ENCODE measurements at regions not wholly inside any gene's neighbourhood (a gene's known extent, or its start where the extent isn't known, plus 50 kb on each side); places are given as distances from the start of the nearest gene placed in this dataset.
A peak's percentile ranks its signal among the peaks of the same experiment; 100 is the strongest.
"Not testable (repeated sequence)": the region's sequence is repeated elsewhere in the genome, so short reads cannot be mapped to it uniquely, and the experiment has no call there.

- WGBS (ENCODE audit: insufficient coverage) = 90% methylated on average over 2 of the region's 5 CpGs
- not testable (repeated sequence) for H3K4me3 ChIP-seq (ENCODE audit: low read depth, low read length); H3K4me1 ChIP-seq (ENCODE audit: control insufficient read depth, insufficient read depth, low read length); DNase-seq (ENCODE audit: low read depth in 4 of 6, low spot score in 6 of 6); H3K27me3 ChIP-seq (ENCODE audit: control insufficient read depth, insufficient read depth, low read length); H3K36me3 ChIP-seq (ENCODE audit: control insufficient read depth, insufficient read depth, low read length); H3K27ac ChIP-seq (ENCODE audit: low read depth, low read length); H3K9me3 ChIP-seq (ENCODE audit: control insufficient read depth, insufficient read depth, low read length)
Observed at GRCh38 chr12:76292891-76293290, 55.3 kb downstream of the BBS10 start.

- H3K9me3 ChIP-seq (ENCODE audit: control insufficient read depth, insufficient read depth, low read length); H3K4me3 ChIP-seq (ENCODE audit: low read depth, low read length); H3K4me1 ChIP-seq (ENCODE audit: control insufficient read depth, insufficient read depth, low read length); DNase-seq (ENCODE audit: low read depth in 4 of 6, low spot score in 6 of 6); H3K27me3 ChIP-seq (ENCODE audit: control insufficient read depth, insufficient read depth, low read length); H3K27ac ChIP-seq (ENCODE audit: low read depth, low read length); H3K36me3 ChIP-seq (ENCODE audit: control insufficient read depth, insufficient read depth, low read length): not testable (repeated sequence)
- WGBS (ENCODE audit: insufficient coverage) = 91% methylated on average over 8 of the region's 8 CpGs
Observed at GRCh38 chr12:76292305-76292704, 55.9 kb downstream of the BBS10 start.

GRCh38 chr12:76290963-76291859 is 57.0 kb downstream of the BBS10 start:
- DNase-seq (ENCODE audit: low read depth in 4 of 6, low spot score in 6 of 6) = no peak
- Histone ChIP-seq H3K27me3 (ENCODE audit: control insufficient read depth, insufficient read depth, low read length) (no peaks in the 10 kb centered on the region), H3K4me1 (ENCODE audit: control insufficient read depth, insufficient read depth, low read length) (no peaks in the 10 kb centered on the region), H3K4me3 (ENCODE audit: low read depth, low read length) (no peak overlapping the region), H3K9me3 (ENCODE audit: control insufficient read depth, insufficient read depth, low read length) (no peaks in the 10 kb centered on the region), H3K27ac (ENCODE audit: low read depth, low read length) (no peak overlapping the region), H3K36me3 (ENCODE audit: control insufficient read depth, insufficient read depth, low read length) (no peaks in the 10 kb centered on the region)
- WGBS (ENCODE audit: insufficient coverage) = 100% methylated on average over 1 of the region's 3 CpGs

GRCh38 chr12:76288218-76288617 is 60.0 kb downstream of the BBS10 start:
- H3K27ac ChIP-seq (ENCODE audit: low read depth, low read length) = no peak overlapping the region
- no peak overlapping the region for H3K4me3 ChIP-seq (ENCODE audit: low read depth, low read length)
- no peaks in the 10 kb centered on the region for H3K9me3 ChIP-seq (ENCODE audit: control insufficient read depth, insufficient read depth, low read length)
- no peaks in the 10 kb centered on the region for H3K36me3 ChIP-seq (ENCODE audit: control insufficient read depth, insufficient read depth, low read length)
- no peaks in the 10 kb centered on the region for H3K27me3 ChIP-seq (ENCODE audit: control insufficient read depth, insufficient read depth, low read length)
- H3K4me1 ChIP-seq (ENCODE audit: control insufficient read depth, insufficient read depth, low read length) = no peaks in the 10 kb centered on the region
- no peak for DNase-seq (ENCODE audit: low read depth in 4 of 6, low spot score in 6 of 6)

GRCh38 chr12:76284816-76285750 is 63.1 kb downstream of the BBS10 start:
- Histone ChIP-seq H3K9me3 (ENCODE audit: control insufficient read depth, insufficient read depth, low read length) (no peaks in the 10 kb centered on the region), H3K27me3 (ENCODE audit: control insufficient read depth, insufficient read depth, low read length) (no peaks in the 10 kb centered on the region), H3K36me3 (ENCODE audit: control insufficient read depth, insufficient read depth, low read length) (no peaks in the 10 kb centered on the region), H3K4me3 (ENCODE audit: low read depth, low read length) (no peak overlapping the region), H3K4me1 (ENCODE audit: control insufficient read depth, insufficient read depth, low read length) (no peaks in the 10 kb centered on the region), H3K27ac (ENCODE audit: low read depth, low read length) (no peak overlapping the region)
- WGBS (ENCODE audit: insufficient coverage) = 80% methylated on average over 5 of the region's 5 CpGs
- peak in 1 of 6 donors; percentile 30 for DNase-seq (ENCODE audit: low read depth in 4 of 6, low spot score in 6 of 6)

- Histone ChIP-seq H3K27ac (ENCODE audit: low read depth, low read length) (no peak overlapping the region), H3K9me3 (ENCODE audit: control insufficient read depth, insufficient read depth, low read length) (no peaks in the 10 kb centered on the region), H3K27me3 (ENCODE audit: control insufficient read depth, insufficient read depth, low read length) (no peaks in the 10 kb centered on the region), H3K4me1 (ENCODE audit: control insufficient read depth, insufficient read depth, low read length) (no peaks in the 10 kb centered on the region), H3K36me3 (ENCODE audit: control insufficient read depth, insufficient read depth, low read length) (no peaks in the 10 kb centered on the region), H3K4me3 (ENCODE audit: low read depth, low read length) (no peak overlapping the region)
- no peak for DNase-seq (ENCODE audit: low read depth in 4 of 6, low spot score in 6 of 6)
Observed at GRCh38 chr12:76282744-76283143, 65.5 kb downstream of the BBS10 start.

- H3K4me3 ChIP-seq (ENCODE audit: low read depth, low read length) = no peak overlapping the region
- DNase-seq (ENCODE audit: low read depth in 4 of 6, low spot score in 6 of 6) = no peak
- H3K9me3 ChIP-seq (ENCODE audit: control insufficient read depth, insufficient read depth, low read length) = no peaks in the 10 kb centered on the region
- H3K27ac ChIP-seq (ENCODE audit: low read depth, low read length) = no peak overlapping the region
- WGBS (ENCODE audit: insufficient coverage) = 83% methylated on average over 1 of the region's 4 CpGs
- no peaks in the 10 kb centered on the region for H3K36me3 ChIP-seq (ENCODE audit: control insufficient read depth, insufficient read depth, low read length)
- H3K27me3 ChIP-seq (ENCODE audit: control insufficient read depth, insufficient read depth, low read length) = no peaks in the 10 kb centered on the region
- H3K4me1 ChIP-seq (ENCODE audit: control insufficient read depth, insufficient read depth, low read length) = peaks cover 5% of the 10 kb centered on the region
Observed at GRCh38 chr12:76277480-76277879, 70.7 kb downstream of the BBS10 start.

- peaks cover 10% of the 10 kb centered on the region for H3K4me1 ChIP-seq (ENCODE audit: control insufficient read depth, insufficient read depth, low read length)
- no peak overlapping the region for H3K4me3 ChIP-seq (ENCODE audit: low read depth, low read length)
- no peaks in the 10 kb centered on the region for H3K36me3 ChIP-seq (ENCODE audit: control insufficient read depth, insufficient read depth, low read length)
- no peak overlapping the region for H3K27ac ChIP-seq (ENCODE audit: low read depth, low read length)
- no peaks in the 10 kb centered on the region for H3K27me3 ChIP-seq (ENCODE audit: control insufficient read depth, insufficient read depth, low read length)
- WGBS (ENCODE audit: insufficient coverage) = 100% methylated on average over 3 of the region's 4 CpGs
- DNase-seq (ENCODE audit: low read depth in 4 of 6, low spot score in 6 of 6) = no peak
- H3K9me3 ChIP-seq (ENCODE audit: control insufficient read depth, insufficient read depth, low read length) = no peaks in the 10 kb centered on the region
Observed at GRCh38 chr12:76276499-76277151, 71.6 kb downstream of the BBS10 start.

GRCh38 chr12:76275511-76276093 is 72.6 kb downstream of the BBS10 start:
- no peaks in the 10 kb centered on the region for H3K36me3 ChIP-seq (ENCODE audit: control insufficient read depth, insufficient read depth, low read length)
- no peak overlapping the region for H3K27ac ChIP-seq (ENCODE audit: low read depth, low read length)
- H3K4me1 ChIP-seq (ENCODE audit: control insufficient read depth, insufficient read depth, low read length) = peaks cover 11% of the 10 kb centered on the region
- H3K27me3 ChIP-seq (ENCODE audit: control insufficient read depth, insufficient read depth, low read length) = no peaks in the 10 kb centered on the region
- no peak overlapping the region for H3K4me3 ChIP-seq (ENCODE audit: low read depth, low read length)
- H3K9me3 ChIP-seq (ENCODE audit: control insufficient read depth, insufficient read depth, low read length) = no peaks in the 10 kb centered on the region
- 100% methylated on average over 3 of the region's 5 CpGs for WGBS (ENCODE audit: insufficient coverage)
- DNase-seq (ENCODE audit: low read depth in 4 of 6, low spot score in 6 of 6) = no peak
